HG02885 (cell line): ENCODE measurements at regions not wholly inside any gene's neighbourhood (a gene's known extent, or its start where the extent isn't known, plus 50 kb on each side); places are given as distances from the start of the nearest gene placed in this dataset.

Experiments
- ATAC-seq: cut with Tn5 transposase; IDR thresholded peaks from one replicate; pipeline ENCODE4 v1.9.1; 2021; ENCODE audit warnings: mild to moderate bottlenecking; ENCODE audit not compliant: unreplicated experiment, poor library complexity

GRCh38 chr3:30288830-30289229 is 317.6 kb upstream of the TGFBR2 start:
- ATAC-seq, result no peak

GRCh38 chr3:30289324-30289723 is 317.1 kb upstream of the TGFBR2 start:
- ATAC-seq, result no peak

- ATAC-seq, result no peak
These were observed 316.6 kb upstream of the TGFBR2 start for GRCh38 chr3:30289766-30290165.

GRCh38 chr3:30290479-30290878 is 315.9 kb upstream of the TGFBR2 start:
- ATAC-seq, result no peak

GRCh38 chr3:30292192-30292893 is 314.1 kb upstream of the TGFBR2 start:
- no peak for ATAC-seq

- no peak for ATAC-seq
These were observed 312.7 kb upstream of the TGFBR2 start for GRCh38 chr3:30293621-30294240.

GRCh38 chr3:30294241-30294667 is 312.1 kb upstream of the TGFBR2 start:
- no peak for ATAC-seq

- peak; percentile 69 for ATAC-seq
These were observed 309.3 kb upstream of the TGFBR2 start for GRCh38 chr3:30297112-30297511.

GRCh38 chr3:30299674-30300385 is 306.6 kb upstream of the TGFBR2 start:
- ATAC-seq, result no peak

GRCh38 chr3:30300809-30301208 is 305.6 kb upstream of the TGFBR2 start:
- no peak for ATAC-seq

- ATAC-seq, result peak; percentile 58
These were observed 304.4 kb upstream of the TGFBR2 start for GRCh38 chr3:30302027-30302426.

- ATAC-seq, result no peak
These were observed 302.6 kb upstream of the TGFBR2 start for GRCh38 chr3:30303770-30304169.

GRCh38 chr3:30305021-30305420 is 301.4 kb upstream of the TGFBR2 start:
- no peak for ATAC-seq

- ATAC-seq, result no peak
These were observed 299.5 kb upstream of the TGFBR2 start for GRCh38 chr3:30306896-30307295.

- ATAC-seq, result no peak
These were observed 298.9 kb upstream of the TGFBR2 start for GRCh38 chr3:30307372-30307950.

GRCh38 chr3:30308131-30308530 is 298.3 kb upstream of the TGFBR2 start:
- no peak for ATAC-seq

GRCh38 chr3:30309961-30310954 is 296.1 kb upstream of the TGFBR2 start:
- ATAC-seq, result no peak

- ATAC-seq, result no peak
These were observed 294.6 kb upstream of the TGFBR2 start for GRCh38 chr3:30311781-30312180.

GRCh38 chr3:30313840-30314239 is 292.6 kb upstream of the TGFBR2 start:
- ATAC-seq, result no peak

- ATAC-seq, result no peak
These were observed 291.6 kb upstream of the TGFBR2 start for GRCh38 chr3:30314757-30315325.
